IMR-90 (cell line): ENCODE measurements at regions not wholly inside any gene's neighbourhood (a gene's known extent, or its start where the extent isn't known, plus 50 kb on each side); places are given as distances from the start of the nearest gene placed in this dataset.

Experiments used
- ATAC-seq: fragments of 200-7000 bp; cut with Tn5 transposase; 2 replicates; pipeline ENCODE4 v1.9.1; 2020; ENCODE audit warnings: low read depth, mild to moderate bottlenecking, moderate library complexity
- BruUV-seq: library from RNA; stranded (reverse); fragments of 400-500 nt; replicated peaks from 2 replicates; lab custom pipeline; 2021; lab: Mats Ljungman, UMichigan
- CTCF ChIA-PET: fragments of 300-600 bp; formaldehyde crosslinking; extraction: SDS; loops from one replicate; lab custom pipeline; 2021; ENCODE audit warnings: antibody characterized with exemption; lab: Yijun Ruan, JAX
- POLR2A ChIA-PET: fragments of 300-600 bp; sonication (Branson Sonifier 250); formaldehyde crosslinking; loops from one replicate; lab custom pipeline; 2022; ENCODE audit warnings: antibody characterized with exemption; ENCODE audit not compliant: unreplicated experiment; lab: Charles Lee
- DNase-seq: peaks from one replicate; pipeline ENCODE4 v3.0.0; 2013
- H2AFZ ChIP-seq: replicated peaks from 2 replicates; pipeline ENCODE3; 2013; ENCODE audit warnings: low read length, mild to moderate bottlenecking; ENCODE audit not compliant: poor library complexity
- H2AK5ac ChIP-seq: 2 replicates; pipeline ENCODE4 v1.6.1; 2013; ENCODE audit warnings: low read depth, low read length, inconsistent platforms
- H2AK9ac ChIP-seq: replicated peaks from 2 replicates; pipeline ENCODE3; 2013; ENCODE audit warnings: mild to moderate bottlenecking, low read depth, low read length, moderate library complexity; ENCODE audit not compliant: poor library complexity
- H2BK120ac ChIP-seq: 2 replicates; pipeline ENCODE4 v1.6.1; 2013; ENCODE audit warnings: low read depth, low read length, inconsistent platforms
- H2BK15ac ChIP-seq: 3 replicates; pipeline ENCODE4 v1.6.1; 2013; ENCODE audit warnings: low read depth, low read length, inconsistent platforms
- H2BK20ac ChIP-seq: 2 replicates; pipeline ENCODE4 v1.6.1; 2013; ENCODE audit warnings: low read depth, mild to moderate bottlenecking, inconsistent platforms, low read length, moderate library complexity
- H2BK5ac ChIP-seq: 2 replicates; pipeline ENCODE4 v1.6.1; 2013; ENCODE audit warnings: mild to moderate bottlenecking, low read depth, low read length, inconsistent platforms; ENCODE audit not compliant: poor library complexity, severe bottlenecking
- H3K14ac ChIP-seq: replicated peaks from 2 replicates; pipeline ENCODE4 v1.6.1; 2013; ENCODE audit warnings: low read depth, low read length, inconsistent platforms
- H3K18ac ChIP-seq: 2 replicates; pipeline ENCODE4 v1.6.1; 2013; ENCODE audit warnings: low read depth, low read length, control low read depth
- H3K23ac ChIP-seq: 2 replicates; pipeline ENCODE4 v1.6.1; 2013; ENCODE audit warnings: low read depth, low read length, inconsistent platforms
- H3K27ac ChIP-seq: 2 replicates; pipeline ENCODE4 v1.5.1; 2013; ENCODE audit warnings: mild to moderate bottlenecking, control low read depth, low read length; ENCODE audit not compliant: insufficient read depth
- H3K27me3 ChIP-seq: 2 replicates; pipeline ENCODE4 v1.6.1; 2013; ENCODE audit warnings: low read length; ENCODE audit not compliant: control insufficient read depth, insufficient read depth
- H3K36me3 ChIP-seq: 2 replicates; pipeline ENCODE4 v1.6.1; 2013; ENCODE audit warnings: low read length, mixed read lengths; ENCODE audit not compliant: control insufficient read depth, insufficient read depth
- H3K4ac ChIP-seq: 2 replicates; pipeline ENCODE4 v1.6.1; 2013; ENCODE audit warnings: low read depth, low read length, inconsistent platforms
- H3K4me1 ChIP-seq: 2 replicates; pipeline ENCODE4 v1.6.1; 2013; ENCODE audit warnings: low read length, mixed read lengths; ENCODE audit not compliant: control insufficient read depth, insufficient read depth
- H3K4me2 ChIP-seq: 2 replicates; pipeline ENCODE4 v1.6.1; 2013; ENCODE audit warnings: low read depth, mild to moderate bottlenecking, control low read depth, low read length, moderate library complexity
- H3K4me3 ChIP-seq: 2 replicates; pipeline ENCODE4 v1.5.1; 2013; ENCODE audit warnings: low read depth, mild to moderate bottlenecking, control low read depth, low read length, moderate library complexity; ENCODE audit not compliant: insufficient read depth
- H3K56ac ChIP-seq: 2 replicates; pipeline ENCODE4 v1.6.1; 2013; ENCODE audit warnings: low read length, inconsistent platforms; ENCODE audit not compliant: insufficient read depth; ENCODE audit errors: extremely low read depth
- H3K79me1 ChIP-seq, 2 experiments: 2 replicates each; pipeline ENCODE4 v1.6.1; 2013; ENCODE audit warnings: low read length in 2 of 2, inconsistent platforms in 1 of 2, low read depth in 1 of 2
- H3K9ac ChIP-seq: 2 replicates; pipeline ENCODE4 v1.6.1; 2013; ENCODE audit warnings: low read depth, low read length, control low read depth
- H3K9me1 ChIP-seq: 2 replicates; pipeline ENCODE4 v1.6.1; 2013; ENCODE audit warnings: low read length, inconsistent platforms; ENCODE audit not compliant: insufficient read depth
- H3K9me3 ChIP-seq: 2 replicates; pipeline ENCODE4 v1.6.1; 2013; ENCODE audit warnings: low read length; ENCODE audit not compliant: control insufficient read depth, insufficient read depth
- H4K20me1 ChIP-seq: 2 replicates; pipeline ENCODE4 v1.6.1; 2013; ENCODE audit warnings: low read length, inconsistent platforms; ENCODE audit not compliant: insufficient read depth
- H4K5ac ChIP-seq: 2 replicates; pipeline ENCODE4 v1.6.1; 2013; ENCODE audit warnings: mild to moderate bottlenecking, low read depth, low read length, control low read depth
- H4K8ac ChIP-seq, 2 experiments: 2 replicates each; pipeline ENCODE4 v1.6.1; 2013; ENCODE audit warnings: low read depth in 2 of 2, low read length in 2 of 2, control low read depth in 1 of 2, inconsistent platforms in 1 of 2
- H4K91ac ChIP-seq: 2 replicates; pipeline ENCODE4 v1.6.1; 2013; ENCODE audit warnings: low read depth, low read length, inconsistent platforms; ENCODE audit not compliant: insufficient read depth
- BHLHE40 ChIP-seq: fragments of 150-350 bp; IDR thresholded peaks from 2 replicates; pipeline ENCODE4 v1.6.1; 2016; ENCODE audit warnings: mild to moderate bottlenecking, low read depth, low read length
- ELK1 ChIP-seq: fragments of 150-350 bp; IDR thresholded peaks from 2 replicates; pipeline ENCODE4 v1.6.1; 2016; ENCODE audit warnings: low read depth, mild to moderate bottlenecking, low read length, moderate library complexity, borderline replicate concordance
- MAFK ChIP-seq: IDR thresholded peaks from 2 replicates; pipeline ENCODE4 v1.6.1; 2012; ENCODE audit warnings: low read depth, low read length, improper control_type of control experiment
- NFE2L2 ChIP-seq: fragments of 150-350 bp; IDR thresholded peaks from 2 replicates; pipeline ENCODE4 v1.6.1; 2016; ENCODE audit warnings: low read depth, mild to moderate bottlenecking, low read length
- RFX5 ChIP-seq: IDR thresholded peaks from 2 replicates; pipeline ENCODE4 v1.8.0; 2012; ENCODE audit warnings: low read depth, mild to moderate bottlenecking, low read length, moderate library complexity
- SMC3 ChIP-seq: fragments of 150-350 bp; IDR thresholded peaks from 2 replicates; pipeline ENCODE4 v1.6.1; 2016; ENCODE audit warnings: low read depth, mild to moderate bottlenecking, antibody characterized with exemption, low read length, moderate library complexity
- USF2 ChIP-seq: fragments of 150-350 bp; IDR thresholded peaks from 2 replicates; pipeline ENCODE4 v1.6.1; 2017; ENCODE audit warnings: mild to moderate bottlenecking, antibody characterized with exemption, low read length, low read depth
- WGBS, 2 experiments: methylation state at CpG; one replicate each; pipeline versions ENCODE4 v1.1.5 to v1.1.7; 2013; ENCODE audit warnings: missing lambda C conversion rate in 2 of 2; ENCODE audit not compliant: insufficient read length in 1 of 2; ENCODE audit errors: extremely low coverage in 2 of 2; 5-methylcytosine and 5-hydroxymethylcytosine counted together
- dilution Hi-C: fragments of 300-500 bp; cut with HindIII; formaldehyde crosslinking; loops from one replicate; pipeline ENCODE4 v1.14.3; 2018; ENCODE audit warnings: low sequenced_read_pairs; ENCODE audit not compliant: unreplicated experiment
- in situ Hi-C: fragments of 300-500 bp; cut with MboI; formaldehyde crosslinking; loops from 3 replicates; pipeline ENCODE4 v1.14.3; 2019; ENCODE audit warnings: low sequenced_read_pairs, inconsistent platforms, mixed read lengths
- intact Hi-C: fragments of 100-400 bp; cut with micrococcal nuclease; formaldehyde crosslinking; loops from 2 replicates; pipeline ENCODE4 v1.10.0; 2022

- Histone ChIP-seq H3K27me3 (no peaks in the 10 kb centered on the region), H2BK15ac (no peak overlapping the region), H3K4me3 (no peak overlapping the region), H4K91ac (no peak overlapping the region), H2BK5ac (no peak overlapping the region), H3K56ac (no peak overlapping the region), H3K27ac (no peak overlapping the region), H3K9ac (no peak overlapping the region), H3K4ac (no peak overlapping the region), H4K5ac (no peak overlapping the region), H3K9me3 (peaks cover 2% of the 10 kb centered on the region), H2AFZ (no peak overlapping the region), H3K36me3 (no peaks in the 10 kb centered on the region), H4K20me1 (no peaks in the 10 kb centered on the region), H2BK120ac (no peak overlapping the region), H3K23ac (no peak overlapping the region), H3K4me2 (no peak overlapping the region), H3K79me1 (no peaks in the 10 kb centered on the region), H4K8ac (no peak overlapping the region), H3K14ac (no peak overlapping the region), H3K18ac (no peak overlapping the region), H3K9me1 (no peaks in the 10 kb centered on the region), H2AK9ac (no peak overlapping the region), H2AK5ac (no peak overlapping the region), H2BK20ac (no peak overlapping the region), H3K4me1 (no peaks in the 10 kb centered on the region)
- DNase-seq (no peak), ATAC-seq (no peak)
- in situ Hi-C loops (no loop called here), intact Hi-C loops (no loop called here), dilution Hi-C loops (no loop called here)
- POLR2A ChIA-PET, result no interaction called here
- WGBS, 2 experiments, result 90% methylated on average over 2 of the region's 2 CpGs; no CpG with 5 or more reads in 1 of the 2 experiments
- BruUV-seq, result no TSS peak
- CTCF ChIA-PET, result no interaction called here
- TF ChIP-seq USF2 (no peak), BHLHE40 (no peak), RFX5 (no peak), SMC3 (no peak), MAFK (peak; percentile 40; the same call in 1 of the 2 replicates), NFE2L2 (no peak), ELK1 (no peak)
Observed at GRCh38 chr5:117027384-117027783, 452.8 kb upstream of the SEMA6A start.
